ENCODE measurements at regions not wholly inside any gene's neighbourhood (a gene's known extent, or its start where the extent isn't known, plus 50 kb on each side); places are given as distances from the start of the nearest gene placed in this dataset.

GRCh38 chr14:101111620-101112290 lies 208.2 kb upstream of the RTL1 start:
- TF ChIP-seq POLR2A (IDR thresholded peaks at IDR 0.05) (no peak), CTCF (IDR thresholded peaks at IDR 0.05) (no peak), POLR2AphosphoS5 (IDR thresholded peaks at IDR 0.05) (no peak)

All from suprapubic skin (tissue), 4 donors.